Keratinocyte (primary cell): ENCODE measurements at regions not wholly inside any gene's neighbourhood (a gene's known extent, or its start where the extent isn't known, plus 50 kb on each side); places are given as distances from the start of the nearest gene placed in this dataset.

Source experiments
- CTCF ChIP-seq, 3 experiments: IDR thresholded peaks in 1 of 3; conservative IDR thresholded peaks in 1 of 3; optimal IDR thresholded peaks in 1 of 3; 2 replicates in 2 of 3; 3 replicates in 1 of 3; pipeline versions ENCODE3 to v1.5.1; 2011; ENCODE audit warnings: low read length in 3 of 3, mild to moderate bottlenecking in 3 of 3, moderate library complexity in 2 of 3, control low read depth in 1 of 3, inconsistent platforms in 1 of 3; ENCODE audit not compliant: insufficient read depth in 2 of 3; ENCODE audit errors: extremely low read depth in 1 of 3
- EZH2 ChIP-seq: IDR thresholded peaks from one replicate; pipeline ENCODE4 v1.6.1; 2012; ENCODE audit warnings: inconsistent platforms, mild to moderate bottlenecking, low read length, moderate library complexity

GRCh38 chr6:1491025-1491424, 101.6 kb downstream of the FOXF2 start:
- TF ChIP-seq CTCF (optimal IDR thresholded peaks at IDR 0.05 in 1 of 3, IDR thresholded peaks at IDR 0.05 in 1 of 3, conservative IDR thresholded peaks at IDR 0.05 in 1 of 3; ENCODE audit: extremely low read depth in 1 of 3, insufficient read depth in 2 of 3, low read length in 3 of 3) (no peak), EZH2 (no peak)
